HCT116 (cell line): ENCODE measurements at regions not wholly inside any gene's neighbourhood (a gene's known extent, or its start where the extent isn't known, plus 50 kb on each side); places are given as distances from the start of the nearest gene placed in this dataset.

Source experiments
- ATAC-seq: fragments of 200-7000 bp; cut with Tn5 transposase; 2 replicates; pipeline ENCODE4 v1.9.1; 2020; ENCODE audit warnings: mild to moderate bottlenecking, moderate library complexity
- BruUV-seq: library from RNA; stranded (reverse); fragments of 400-500 nt; replicated peaks from 2 replicates; lab custom pipeline; 2021; lab: Mats Ljungman, UMichigan
- CTCF ChIA-PET: fragments of 300-600 bp; sonication (Branson Sonifier 250); formaldehyde crosslinking; loops from one replicate; lab custom pipeline; 2021; ENCODE audit warnings: antibody characterized with exemption; lab: Charles Lee
- POLR2A ChIA-PET: fragments of 300-600, 350-600 bp; sonication (Branson Sonifier 250); formaldehyde crosslinking; loops from one replicate; lab custom pipeline; 2021; ENCODE audit warnings: antibody characterized with exemption; lab: Charles Lee
- RAD21 ChIA-PET, 2 experiments: fragments of 300-600 bp; sonication (Branson Sonifier 250); formaldehyde crosslinking; loops; one replicate each; lab custom pipeline; 2023; ENCODE audit warnings: low total read pairs in 2 of 2; ENCODE audit not compliant: uncharacterized antibody in 2 of 2, unreplicated experiment in 2 of 2, low non-redundant PET in 1 of 2; lab: Charles Lee
- DNase-seq: peaks from one replicate; pipeline ENCODE4 v3.0.0-alpha.2; 2010; ENCODE audit warnings: low read depth, low spot score
- H2AFZ ChIP-seq: fragments of 200-600 bp; shearing (Covaris generic), sonication (generic); 2 replicates; pipeline ENCODE4 v1.6.1; 2017; ENCODE audit warnings: low read depth, mixed run types, mixed read lengths, antibody characterized with exemption, low read length; ENCODE audit not compliant: poor library complexity, severe bottlenecking
- H3K27ac ChIP-seq: 2 replicates; pipeline ENCODE4 v1.5.1; 2012; ENCODE audit warnings: low read depth, low read length
- H3K27me3 ChIP-seq: fragments of 200-600 bp; sonication (generic); 2 replicates; pipeline ENCODE4 v1.6.1; 2016; ENCODE audit warnings: mixed run types, low read length, mixed read lengths; ENCODE audit not compliant: insufficient read depth
- H3K36me3 ChIP-seq, 2 experiments: fragments of 200-500 bp in 1 of 2; fragments of 200-600 bp in 1 of 2; sonication (Bioruptor generic) in 1 of 2; sonication (generic) in 1 of 2; 2 replicates each; pipeline versions ENCODE4 v1.5.1 to v1.6.1; 2014 to 2016; ENCODE audit warnings: low read length in 2 of 2, inconsistent platforms in 1 of 2, mixed read lengths in 1 of 2, mixed run types in 1 of 2; ENCODE audit not compliant: insufficient read depth in 2 of 2, control insufficient read depth in 1 of 2
- H3K4me1 ChIP-seq, 2 experiments: fragments of 200-600 bp in 1 of 2; sonication (generic) in 1 of 2; 2 replicates each; pipeline versions ENCODE4 v1.5.1 to v1.6.1; 2012 to 2017; ENCODE audit warnings: low read length in 2 of 2, inconsistent platforms in 1 of 2, mild to moderate bottlenecking in 1 of 2, mixed read lengths in 1 of 2, mixed run types in 1 of 2, moderate library complexity in 1 of 2; ENCODE audit not compliant: insufficient read depth in 2 of 2, control insufficient read depth in 1 of 2
- H3K4me2 ChIP-seq: fragments of 200-600 bp; sonication (generic); 2 replicates; pipeline ENCODE4 v1.6.1; 2017; ENCODE audit warnings: mixed run types, low read length, mixed read lengths
- H3K4me3 ChIP-seq, 2 experiments: fragments of 200-600 bp in 1 of 2; sonication (generic) in 1 of 2; replicated peaks in 1 of 2; 2 replicates each; pipeline ENCODE4 v1.5.1; 2011 to 2016; ENCODE audit warnings: low read length in 2 of 2, control low read depth in 1 of 2, low read depth in 1 of 2, mild to moderate bottlenecking in 1 of 2, mixed read lengths in 1 of 2, mixed run types in 1 of 2
- H3K79me2 ChIP-seq: fragments of 200-600 bp; sonication (generic); 2 replicates; pipeline ENCODE4 v1.6.1; 2017; ENCODE audit warnings: mild to moderate bottlenecking, mixed run types, low read length, moderate library complexity, mixed read lengths; ENCODE audit not compliant: insufficient read depth
- H3K9ac ChIP-seq: fragments of 200-600 bp; sonication (generic); 2 replicates; pipeline ENCODE4 v1.6.1; 2016; ENCODE audit warnings: low read length, mixed read lengths
- H3K9me2 ChIP-seq: fragments of 200-600 bp; sonication (generic), shearing (Covaris generic); 2 replicates; pipeline ENCODE4 v1.6.1; 2017; ENCODE audit warnings: mixed run types, mild to moderate bottlenecking, moderate library complexity; ENCODE audit not compliant: insufficient read depth
- H3K9me3 ChIP-seq, 2 experiments: fragments of 200-500 bp in 1 of 2; fragments of 200-600 bp in 1 of 2; sonication (Bioruptor generic) in 1 of 2; sonication (generic) in 1 of 2; 2 replicates each; pipeline ENCODE4 v1.6.1; 2014 to 2017; ENCODE audit warnings: low read length in 2 of 2, mixed read lengths in 2 of 2, inconsistent platforms in 1 of 2, low read depth in 1 of 2, mild to moderate bottlenecking in 1 of 2, mixed run types in 1 of 2, moderate library complexity in 1 of 2; ENCODE audit not compliant: control insufficient read depth in 1 of 2, insufficient read depth in 1 of 2
- H4K20me1 ChIP-seq: fragments of 200-600 bp; sonication (generic), shearing (Covaris generic); 2 replicates; pipeline ENCODE4 v1.6.1; 2017; ENCODE audit warnings: mixed run types, mild to moderate bottlenecking, moderate library complexity; ENCODE audit not compliant: insufficient read depth
- CBX3 ChIP-seq: IDR thresholded peaks from 2 replicates; pipeline ENCODE4 v1.6.1; 2012; ENCODE audit warnings: low read depth
- CEBPB ChIP-seq: IDR thresholded peaks from 2 replicates; pipeline ENCODE4 v1.6.1; 2012; ENCODE audit warnings: low read depth
- EGR1 ChIP-seq: IDR thresholded peaks from 2 replicates; pipeline ENCODE4 v1.6.1; 2012; ENCODE audit warnings: low read depth
- ELF1 ChIP-seq: IDR thresholded peaks from 2 replicates; pipeline ENCODE4 v1.6.1; 2012; ENCODE audit warnings: low read depth, borderline replicate concordance
- EZH2 ChIP-seq: fragments of 200-600 bp; sonication (generic); IDR thresholded peaks from 2 replicates; pipeline ENCODE4 v1.6.1; 2017; ENCODE audit warnings: antibody characterized with exemption, mixed run types
- EZH2phosphoT487 ChIP-seq: fragments of 200-600 bp; IDR thresholded peaks from 2 replicates; pipeline ENCODE4 v1.6.1; 2018; ENCODE audit warnings: antibody characterized with exemption, borderline replicate concordance
- FOSL1 ChIP-seq: IDR thresholded peaks from 2 replicates; pipeline ENCODE4 v1.6.1; 2012; ENCODE audit warnings: low read depth
- JUND ChIP-seq: IDR thresholded peaks from 2 replicates; pipeline ENCODE4 v1.6.1; 2012
- POLR2AphosphoS5 ChIP-seq: IDR thresholded peaks from 2 replicates; pipeline ENCODE4 v1.6.1; 2011; ENCODE audit warnings: mild to moderate bottlenecking, low read depth, low read length, moderate library complexity
- RAD21 ChIP-seq: IDR thresholded peaks from 2 replicates; pipeline ENCODE4 v1.6.1; 2012; ENCODE audit warnings: low read depth, mild to moderate bottlenecking
- SIN3A ChIP-seq: IDR thresholded peaks from 2 replicates; pipeline ENCODE4 v1.6.1; 2012; ENCODE audit warnings: low read depth
- SP1 ChIP-seq: IDR thresholded peaks from 2 replicates; pipeline ENCODE4 v1.6.1; 2012; ENCODE audit warnings: low read depth
- SRF ChIP-seq: IDR thresholded peaks from 2 replicates; pipeline ENCODE4 v1.6.1; 2012; ENCODE audit warnings: low read depth
- ZFX ChIP-seq: fragments of 450-650 bp; IDR thresholded peaks from 2 replicates; pipeline ENCODE4 v1.6.1; 2017
- ZNF274 ChIP-seq: fragments of 200-500 bp; sonication (Bioruptor generic); IDR thresholded peaks from 2 replicates; pipeline ENCODE4 v1.6.1; 2014; ENCODE audit warnings: mild to moderate bottlenecking, low read depth, low read length, inconsistent platforms
- intact Hi-C: fragments of 100-400 bp; cut with micrococcal nuclease; formaldehyde crosslinking; loops from 2 replicates; pipeline ENCODE4 v1.10.0; 2022
- TF ChIP-seq, protein P1 (sequence below), 3 experiments: fragments of 200-600 bp in 1 of 3; sonication (generic) in 1 of 3; IDR thresholded peaks in 2 of 3; conservative IDR thresholded peaks in 1 of 3; 2 replicates each; pipeline ENCODE4 v1.5.1; 2012 to 2017; ENCODE audit warnings: low read depth in 2 of 3, low read length in 2 of 3, antibody characterized with exemption in 1 of 3, borderline replicate concordance in 1 of 3, control low read depth in 1 of 3, mild to moderate bottlenecking in 1 of 3, mixed read lengths in 1 of 3, mixed run types in 1 of 3, moderate library complexity in 1 of 3; ENCODE audit not compliant: insufficient read depth in 1 of 3
- TF ChIP-seq, protein P2 (sequence below): IDR thresholded peaks from 2 replicates; pipeline ENCODE4 v1.6.1; 2011; ENCODE audit warnings: mild to moderate bottlenecking, low read length, moderate library complexity; ENCODE audit not compliant: insufficient replicate concordance; ENCODE audit errors: extremely low read depth
- TF ChIP-seq, protein P3 (sequence below): IDR thresholded peaks from 2 replicates; pipeline ENCODE4 v1.6.1; 2012

DNA sequence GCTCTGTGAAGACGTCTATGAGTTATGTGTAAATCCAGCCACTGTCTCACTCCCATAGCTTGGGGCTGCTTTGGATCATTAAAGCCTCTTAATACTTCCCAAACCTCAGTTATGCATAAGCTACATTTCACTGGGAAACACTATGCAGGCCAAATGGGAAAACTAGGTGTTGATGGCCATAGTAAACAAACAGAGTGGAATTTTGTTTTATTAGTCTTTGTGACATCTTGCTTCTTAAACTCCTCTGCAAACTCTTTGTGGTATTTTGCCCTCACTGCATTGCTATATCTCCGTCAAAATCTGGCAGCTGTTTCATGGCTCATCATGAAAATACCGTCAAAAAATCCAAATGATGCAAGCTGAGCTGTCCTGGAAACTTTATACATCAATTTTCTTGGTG, 167.2 kb upstream of the HMHB1 start:
- DNase-seq (no peak), ATAC-seq (no peak)
- ChIA-PET RAD21 (no interaction called here), POLR2A (no interaction called here), CTCF (no interaction called here)
- no peaks in the 10 kb centered on the region for H3K9me2 ChIP-seq
- no peak overlapping the region for H3K27ac ChIP-seq
- no peaks in the 10 kb centered on the region for H3K79me2 ChIP-seq
- TF ChIP-seq ZFX (no peak), FOSL1 (no peak), POLR2AphosphoS5 (no peak), CBX3 (no peak)
- H3K4me3 ChIP-seq = no peak overlapping the region
- BruUV-seq = no TSS peak
- H3K9ac ChIP-seq = no peak overlapping the region
- no peaks in the 10 kb centered on the region for H4K20me1 ChIP-seq
- H3K4me2 ChIP-seq = no peak overlapping the region
- no peaks in the 10 kb centered on the region for H3K9me3 ChIP-seq
- H3K4me1 ChIP-seq = no peaks in the 10 kb centered on the region
- no peak overlapping the region for H2AFZ ChIP-seq
- no peaks in the 10 kb centered on the region for H3K36me3 ChIP-seq
- no peaks in the 10 kb centered on the region for H3K27me3 ChIP-seq
- intact Hi-C loops = loop anchor here (5.0 kb wide), 1 partner anchor 178 kb away; no protein-coding TSS in a partner anchor

DNA sequence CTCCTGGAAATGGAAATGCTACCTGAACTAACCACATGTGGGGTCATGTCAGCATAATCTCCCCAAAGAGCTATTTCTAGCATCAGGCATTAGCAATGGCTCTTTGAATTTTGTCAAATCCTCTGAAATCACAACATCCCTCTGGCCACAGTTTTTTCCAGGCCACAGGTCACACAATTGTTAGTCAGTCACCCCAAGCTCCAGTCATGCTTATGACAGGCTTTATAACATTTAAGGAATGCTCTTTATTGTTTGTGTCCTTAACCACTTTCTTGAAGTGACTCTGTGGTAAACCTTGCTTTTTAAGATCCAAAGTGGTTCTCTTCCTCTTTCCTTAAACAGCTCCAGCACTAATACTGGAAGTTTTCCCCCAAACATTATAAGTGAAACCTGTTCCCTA, 169.2 kb upstream of the HMHB1 start:
- intact Hi-C loops = no loop called here
- DNase-seq = no peak
- H2AFZ ChIP-seq = no peak overlapping the region
- H3K4me1 ChIP-seq = no peaks in the 10 kb centered on the region
- no peak overlapping the region for H3K4me2 ChIP-seq
- H3K9ac ChIP-seq = no peak overlapping the region
- H3K79me2 ChIP-seq = no peaks in the 10 kb centered on the region
- H3K4me3 ChIP-seq = no peak overlapping the region
- H4K20me1 ChIP-seq = no peaks in the 10 kb centered on the region
- no TSS peak for BruUV-seq
- ATAC-seq = no peak
- H3K27me3 ChIP-seq = no peaks in the 10 kb centered on the region
- no peaks in the 10 kb centered on the region for H3K36me3 ChIP-seq
- RAD21 ChIA-PET = no interaction called here
- POLR2A ChIA-PET = no interaction called here
- no peaks in the 10 kb centered on the region for H3K9me3 ChIP-seq
- H3K9me2 ChIP-seq = no peaks in the 10 kb centered on the region
- H3K27ac ChIP-seq = no peak overlapping the region
- CTCF ChIA-PET = no interaction called here
- TF ChIP-seq ZFX (no peak), SRF (no peak), JUND (no peak), EGR1 (no peak), POLR2AphosphoS5 (no peak), SIN3A (no peak), RAD21 (no peak), EZH2phosphoT487 (no peak), SP1 (no peak), ZNF274 (no peak), EZH2 (no peak), ELF1 (no peak), CEBPB (no peak), FOSL1 (no peak)
- TF ChIP-seq, protein P1, sequence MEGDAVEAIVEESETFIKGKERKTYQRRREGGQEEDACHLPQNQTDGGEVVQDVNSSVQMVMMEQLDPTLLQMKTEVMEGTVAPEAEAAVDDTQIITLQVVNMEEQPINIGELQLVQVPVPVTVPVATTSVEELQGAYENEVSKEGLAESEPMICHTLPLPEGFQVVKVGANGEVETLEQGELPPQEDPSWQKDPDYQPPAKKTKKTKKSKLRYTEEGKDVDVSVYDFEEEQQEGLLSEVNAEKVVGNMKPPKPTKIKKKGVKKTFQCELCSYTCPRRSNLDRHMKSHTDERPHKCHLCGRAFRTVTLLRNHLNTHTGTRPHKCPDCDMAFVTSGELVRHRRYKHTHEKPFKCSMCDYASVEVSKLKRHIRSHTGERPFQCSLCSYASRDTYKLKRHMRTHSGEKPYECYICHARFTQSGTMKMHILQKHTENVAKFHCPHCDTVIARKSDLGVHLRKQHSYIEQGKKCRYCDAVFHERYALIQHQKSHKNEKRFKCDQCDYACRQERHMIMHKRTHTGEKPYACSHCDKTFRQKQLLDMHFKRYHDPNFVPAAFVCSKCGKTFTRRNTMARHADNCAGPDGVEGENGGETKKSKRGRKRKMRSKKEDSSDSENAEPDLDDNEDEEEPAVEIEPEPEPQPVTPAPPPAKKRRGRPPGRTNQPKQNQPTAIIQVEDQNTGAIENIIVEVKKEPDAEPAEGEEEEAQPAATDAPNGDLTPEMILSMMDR (IDR thresholded peaks at IDR 0.05 in 2 of 3, conservative IDR thresholded peaks at IDR 0.05 in 1 of 3; ENCODE audit: borderline replicate concordance in 1 of 3, insufficient read depth in 1 of 3, low read depth in 2 of 3, low read length in 2 of 3) = no peak
- TF ChIP-seq, protein P2, sequence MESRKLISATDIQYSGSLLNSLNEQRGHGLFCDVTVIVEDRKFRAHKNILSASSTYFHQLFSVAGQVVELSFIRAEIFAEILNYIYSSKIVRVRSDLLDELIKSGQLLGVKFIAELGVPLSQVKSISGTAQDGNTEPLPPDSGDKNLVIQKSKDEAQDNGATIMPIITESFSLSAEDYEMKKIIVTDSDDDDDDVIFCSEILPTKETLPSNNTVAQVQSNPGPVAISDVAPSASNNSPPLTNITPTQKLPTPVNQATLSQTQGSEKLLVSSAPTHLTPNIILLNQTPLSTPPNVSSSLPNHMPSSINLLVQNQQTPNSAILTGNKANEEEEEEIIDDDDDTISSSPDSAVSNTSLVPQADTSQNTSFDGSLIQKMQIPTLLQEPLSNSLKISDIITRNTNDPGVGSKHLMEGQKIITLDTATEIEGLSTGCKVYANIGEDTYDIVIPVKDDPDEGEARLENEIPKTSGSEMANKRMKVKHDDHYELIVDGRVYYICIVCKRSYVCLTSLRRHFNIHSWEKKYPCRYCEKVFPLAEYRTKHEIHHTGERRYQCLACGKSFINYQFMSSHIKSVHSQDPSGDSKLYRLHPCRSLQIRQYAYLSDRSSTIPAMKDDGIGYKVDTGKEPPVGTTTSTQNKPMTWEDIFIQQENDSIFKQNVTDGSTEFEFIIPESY = no peak
- TF ChIP-seq, protein P3, sequence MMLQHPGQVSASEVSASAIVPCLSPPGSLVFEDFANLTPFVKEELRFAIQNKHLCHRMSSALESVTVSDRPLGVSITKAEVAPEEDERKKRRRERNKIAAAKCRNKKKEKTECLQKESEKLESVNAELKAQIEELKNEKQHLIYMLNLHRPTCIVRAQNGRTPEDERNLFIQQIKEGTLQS = no peak
